IPS-15b (cell line): ENCODE measurements at regions not wholly inside any gene's neighbourhood (a gene's known extent, or its start where the extent isn't known, plus 50 kb on each side); places are given as distances from the start of the nearest gene placed in this dataset.

Experiments used
- H3K27me3 ChIP-seq: one replicate; pipeline ENCODE4 v1.6.1; 2013; ENCODE audit warnings: low read length; ENCODE audit not compliant: control insufficient read depth, insufficient read depth
- H3K36me3 ChIP-seq: one replicate; pipeline ENCODE4 v1.6.1; 2013; ENCODE audit warnings: low read length; ENCODE audit not compliant: control insufficient read depth, insufficient read depth
- H3K4me1 ChIP-seq: one replicate; pipeline ENCODE4 v1.6.1; 2013; ENCODE audit warnings: mild to moderate bottlenecking, low read length; ENCODE audit not compliant: control insufficient read depth, insufficient read depth
- H3K4me3 ChIP-seq: one replicate; pipeline ENCODE4 v1.5.1; 2013; ENCODE audit warnings: low read depth, low read length
- H3K9ac ChIP-seq: one replicate; pipeline ENCODE4 v1.6.1; 2013; ENCODE audit warnings: low read depth, mild to moderate bottlenecking, low read length
- H3K9me3 ChIP-seq: one replicate; pipeline ENCODE4 v1.6.1; 2013; ENCODE audit warnings: mild to moderate bottlenecking, low read length; ENCODE audit not compliant: control insufficient read depth, insufficient read depth

DNA sequence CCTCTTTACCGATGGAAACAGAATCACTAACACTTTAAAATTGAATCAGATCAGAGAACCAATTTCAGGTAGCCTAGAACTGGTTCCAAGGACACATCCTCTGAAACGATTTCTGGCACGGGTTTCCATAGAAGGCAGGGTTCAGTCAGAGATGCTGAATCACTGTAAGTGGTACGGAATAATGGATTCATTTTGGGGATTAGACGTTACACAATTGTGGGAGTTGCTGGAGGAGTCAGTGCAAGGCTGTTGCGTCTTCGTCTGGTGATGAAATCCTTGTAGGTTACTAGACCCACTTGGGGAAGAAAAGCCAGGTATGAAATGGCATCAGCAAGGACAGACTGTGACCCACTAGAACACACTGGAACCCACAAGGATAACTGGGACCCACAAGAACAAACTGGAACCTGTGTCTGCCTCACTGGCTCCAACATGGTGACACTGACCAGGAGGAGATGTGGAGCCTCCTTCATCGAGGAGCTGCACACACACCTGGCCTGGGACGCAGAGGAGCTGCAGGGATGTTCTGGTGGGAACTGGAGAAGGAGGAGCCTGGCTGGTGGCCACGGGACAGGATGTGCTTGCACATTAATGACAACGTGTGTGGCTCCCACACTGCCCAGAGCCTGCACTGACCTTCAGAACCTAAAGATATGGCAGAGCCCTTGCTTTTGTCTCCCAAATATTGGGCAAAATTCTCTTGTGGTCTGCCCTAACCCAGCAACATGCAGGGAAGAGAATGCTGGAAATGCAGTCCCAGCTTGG is 105.1 kb downstream of the TRAPPC11 start:
- no peaks in the 10 kb centered on the region for H3K36me3 ChIP-seq
- H3K9ac ChIP-seq: no peak overlapping the region
- no peak overlapping the region for H3K4me3 ChIP-seq
- no peaks in the 10 kb centered on the region for H3K9me3 ChIP-seq
- no peaks in the 10 kb centered on the region for H3K27me3 ChIP-seq
- H3K4me1 ChIP-seq: peaks cover 2% of the 10 kb centered on the region

- Histone ChIP-seq H3K9me3 (no peaks in the 10 kb centered on the region), H3K9ac (no peak overlapping the region), H3K4me3 (no peak overlapping the region), H3K36me3 (no peaks in the 10 kb centered on the region), H3K4me1 (peaks cover 2% of the 10 kb centered on the region), H3K27me3 (no peaks in the 10 kb centered on the region)
These were observed 106.3 kb downstream of the TRAPPC11 start for GRCh38 chr4:183765251-183765911.

GRCh38 chr4:183766140-183766539 is 107.0 kb downstream of the TRAPPC11 start:
- no peaks in the 10 kb centered on the region for H3K36me3 ChIP-seq
- peaks cover 4% of the 10 kb centered on the region for H3K4me1 ChIP-seq

DNA sequence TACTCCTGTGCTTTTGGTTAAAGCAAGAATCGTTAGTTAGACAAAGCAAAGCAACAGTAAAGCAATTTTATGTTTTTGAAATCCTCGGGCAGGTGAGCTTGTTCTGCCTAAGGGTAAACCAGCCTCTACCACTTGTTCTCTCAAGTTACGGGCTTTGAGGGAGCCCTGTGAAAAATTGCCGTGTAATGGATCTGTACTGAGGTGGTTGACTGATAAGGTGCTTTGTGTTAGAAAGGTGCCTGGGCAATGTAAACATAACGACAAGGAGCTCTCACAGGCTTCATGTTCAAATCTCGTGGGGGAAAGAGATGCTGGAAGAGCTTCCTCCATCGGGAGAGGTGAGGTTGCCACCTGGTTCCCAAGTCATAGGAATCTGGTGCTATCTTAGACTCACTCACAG is 111.8 kb downstream of the TRAPPC11 start:
- Histone ChIP-seq H3K4me1 (peaks cover 12% of the 10 kb centered on the region), H3K36me3 (no peaks in the 10 kb centered on the region), H3K9me3 (peaks cover 2% of the 10 kb centered on the region), H3K4me3 (no peak overlapping the region), H3K27me3 (no peaks in the 10 kb centered on the region), H3K9ac (no peak overlapping the region)

More at GRCh38 chr4:183766140-183766539, 107.0 kb downstream of the TRAPPC11 start:
- Histone ChIP-seq H3K27me3 (no peaks in the 10 kb centered on the region), H3K9me3 (no peaks in the 10 kb centered on the region), H3K9ac (no peak overlapping the region), H3K4me3 (no peak overlapping the region)

GRCh38 chr4:183772361-183772760 is 113.3 kb downstream of the TRAPPC11 start:
- Histone ChIP-seq H3K9ac (no peak overlapping the region), H3K4me3 (no peak overlapping the region), H3K27me3 (no peaks in the 10 kb centered on the region), H3K9me3 (peaks cover 2% of the 10 kb centered on the region), H3K36me3 (no peaks in the 10 kb centered on the region), H3K4me1 (peaks cover 12% of the 10 kb centered on the region)

- Histone ChIP-seq H3K27me3 (no peaks in the 10 kb centered on the region), H3K9me3 (peaks cover 2% of the 10 kb centered on the region), H3K4me3 (no peak overlapping the region), H3K4me1 (peaks cover 12% of the 10 kb centered on the region), H3K9ac (no peak overlapping the region), H3K36me3 (no peaks in the 10 kb centered on the region)
These were observed 114.7 kb downstream of the TRAPPC11 start for GRCh38 chr4:183773790-183774189.

- no peaks in the 10 kb centered on the region for H3K36me3 ChIP-seq
- peaks cover 4% of the 10 kb centered on the region for H3K4me1 ChIP-seq
- no peaks in the 10 kb centered on the region for H3K27me3 ChIP-seq
- no peak overlapping the region for H3K9ac ChIP-seq
- no peaks in the 10 kb centered on the region for H3K9me3 ChIP-seq
- H3K4me3 ChIP-seq: no peak overlapping the region
These were observed 121.8 kb upstream of the STOX2 start for GRCh38 chr4:183783306-183783705.

DNA sequence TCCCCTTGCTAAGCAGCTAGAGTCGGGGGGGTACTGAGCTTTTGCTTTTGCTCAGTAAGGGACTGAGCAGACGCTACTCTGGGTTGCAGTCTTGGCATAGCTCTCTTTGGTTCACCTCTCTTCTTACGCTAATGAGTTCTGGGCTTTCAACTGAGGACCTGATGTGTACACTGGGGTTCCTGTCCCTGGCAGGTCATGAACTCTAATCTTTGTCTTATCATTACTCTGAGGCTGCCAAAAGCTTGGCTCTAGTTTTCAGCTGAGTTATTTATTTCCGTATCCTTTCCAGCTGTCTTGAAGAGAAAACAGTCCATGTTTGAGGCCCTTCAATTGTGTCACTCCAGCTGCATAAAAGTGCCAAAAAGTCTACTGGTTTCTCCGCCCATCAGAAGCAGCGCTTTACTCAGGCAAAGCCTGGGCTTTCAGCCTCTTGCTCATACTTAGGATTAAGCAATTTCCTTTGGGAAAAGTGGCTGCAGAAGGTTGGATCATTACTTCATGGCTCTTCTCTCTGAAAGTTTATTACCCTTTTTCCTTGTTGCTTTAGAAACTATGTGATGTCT is 121.0 kb upstream of the STOX2 start:
- Histone ChIP-seq H3K9me3 (no peaks in the 10 kb centered on the region), H3K27me3 (no peaks in the 10 kb centered on the region), H3K4me1 (peaks cover 4% of the 10 kb centered on the region), H3K9ac (no peak overlapping the region), H3K4me3 (no peak overlapping the region), H3K36me3 (no peaks in the 10 kb centered on the region)

- no peaks in the 10 kb centered on the region for H3K27me3 ChIP-seq
- peaks cover 4% of the 10 kb centered on the region for H3K4me1 ChIP-seq
- H3K36me3 ChIP-seq: no peaks in the 10 kb centered on the region
- H3K9me3 ChIP-seq: no peaks in the 10 kb centered on the region
- no peak overlapping the region for H3K9ac ChIP-seq
- no peak overlapping the region for H3K4me3 ChIP-seq
These were observed 116.7 kb upstream of the STOX2 start for GRCh38 chr4:183788308-183788905.

DNA sequence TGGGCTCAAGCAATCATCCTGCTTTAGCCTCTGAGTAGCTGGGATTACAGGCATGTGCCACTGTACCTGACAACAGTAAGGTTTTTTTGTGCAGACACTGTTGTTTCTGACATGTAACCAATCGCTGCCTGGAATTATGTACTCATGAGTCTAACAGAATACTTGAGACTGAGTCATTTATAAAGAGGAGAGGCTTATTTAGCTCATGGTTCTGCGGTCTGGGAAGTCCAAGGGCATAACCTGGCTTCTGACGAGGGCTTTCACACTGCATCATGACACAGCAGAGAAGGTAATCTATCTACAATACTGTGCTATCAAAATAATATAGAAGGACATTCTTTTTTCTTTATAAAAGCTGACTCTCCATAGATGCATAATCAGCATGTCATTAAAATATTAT is 115.5 kb upstream of the STOX2 start:
- no peaks in the 10 kb centered on the region for H3K36me3 ChIP-seq
- H3K9me3 ChIP-seq: no peaks in the 10 kb centered on the region
- no peaks in the 10 kb centered on the region for H3K4me1 ChIP-seq
- H3K27me3 ChIP-seq: no peaks in the 10 kb centered on the region
- H3K9ac ChIP-seq: no peak overlapping the region
- no peak overlapping the region for H3K4me3 ChIP-seq

DNA sequence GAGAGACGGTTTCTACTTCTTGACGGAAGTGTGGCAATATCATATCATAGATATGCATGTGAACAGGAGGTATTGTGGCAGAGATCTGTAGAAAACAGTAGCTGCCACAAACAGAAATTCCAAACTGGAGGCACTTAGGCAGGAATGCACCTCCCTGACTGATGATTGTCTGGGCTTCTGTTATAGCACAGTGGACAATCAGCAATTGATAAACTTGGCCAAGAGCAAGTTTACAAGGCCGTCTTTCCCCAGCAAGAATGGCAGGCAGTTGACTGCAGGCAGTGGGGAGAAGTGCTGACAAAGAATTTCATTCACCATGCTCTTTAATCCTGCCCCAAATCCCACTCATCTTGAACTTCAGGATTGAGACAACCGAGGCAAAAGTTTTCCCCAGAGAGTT is 114.4 kb upstream of the STOX2 start:
- no peaks in the 10 kb centered on the region for H3K9me3 ChIP-seq
- H3K4me1 ChIP-seq: no peaks in the 10 kb centered on the region
- no peaks in the 10 kb centered on the region for H3K36me3 ChIP-seq
- no peak overlapping the region for H3K4me3 ChIP-seq
- H3K9ac ChIP-seq: no peak overlapping the region
- peaks cover 4% of the 10 kb centered on the region for H3K27me3 ChIP-seq
